Left cardiac atrium (tissue), 4 donors: ENCODE measurements at regions not wholly inside any gene's neighbourhood (a gene's known extent, or its start where the extent isn't known, plus 50 kb on each side); places are given as distances from the start of the nearest gene placed in this dataset.

Experiments
- ATAC-seq, 2 donors: fragments of 200-7000 bp; cut with Tn5 transposase; one replicate each; pipeline ENCODE4 v1.9.1; 2020; ENCODE audit warnings: mild to moderate bottlenecking in 2 of 2, moderate library complexity in 2 of 2
- DNase-seq: peaks from one replicate; pipeline ENCODE4 v3.0.0-alpha.2; 2020
- intact Hi-C, 2 donors: fragments of 100-400 bp; cut with DNase I; formaldehyde crosslinking; loops; one replicate each; pipeline versions ENCODE4 v1.14.1 to v1.15.1; 2022 to 2023
- donor health status: DM: no; HTN: yes; CAD: no.
- donor health status: DM: no; HTN: yes; CAD: no; lungs with severe emphysema.
- donor health status: DM: yes; HTN: yes; CAD: no.
- donor health status: Dilated cardiomyopathy.

DNA sequence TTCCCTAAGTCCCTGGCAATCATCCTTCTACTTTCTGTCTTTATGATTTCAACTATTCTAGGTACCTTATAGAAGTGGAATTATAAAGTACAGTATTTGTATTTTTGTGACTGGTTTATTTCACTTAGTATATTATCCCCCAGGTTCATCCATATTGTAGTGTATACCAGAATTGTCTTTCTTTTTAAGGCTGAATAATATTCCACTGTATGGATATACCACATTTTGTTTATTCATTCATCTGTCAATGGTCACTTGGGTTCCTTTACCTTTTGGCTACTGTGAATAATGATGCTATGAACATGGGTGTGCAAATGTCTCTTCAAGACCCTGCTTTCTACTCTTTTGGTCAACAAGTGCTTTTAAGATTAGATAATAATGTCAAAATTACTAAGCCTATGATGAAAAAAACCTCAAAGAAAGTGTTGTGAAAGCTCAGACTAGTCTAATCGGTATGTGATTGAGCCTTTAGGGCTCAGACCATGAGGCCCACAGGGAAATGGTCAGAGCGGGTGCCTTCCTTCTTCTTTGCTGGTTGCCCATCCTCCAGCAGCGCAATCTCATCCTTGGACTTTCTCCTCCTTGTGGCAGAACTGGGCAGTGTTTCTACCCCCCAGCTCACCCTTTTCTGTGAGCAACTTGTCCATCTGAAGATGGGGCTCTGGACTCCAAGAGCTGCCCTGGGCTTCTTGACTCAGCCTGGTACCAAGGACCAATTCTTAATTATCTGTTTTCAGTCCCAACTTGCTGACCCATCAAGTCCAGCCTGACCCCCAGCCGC lies 105.4 kb downstream of the TTC8 start:
- no peak for ATAC-seq
- DNase-seq = no peak
- intact Hi-C loops = no loop called here

GRCh38 chr14:88931321-88932110 lies 107.1 kb downstream of the TTC8 start:
- ATAC-seq = no peak
- no peak for DNase-seq
- intact Hi-C loops = no loop called here

DNA sequence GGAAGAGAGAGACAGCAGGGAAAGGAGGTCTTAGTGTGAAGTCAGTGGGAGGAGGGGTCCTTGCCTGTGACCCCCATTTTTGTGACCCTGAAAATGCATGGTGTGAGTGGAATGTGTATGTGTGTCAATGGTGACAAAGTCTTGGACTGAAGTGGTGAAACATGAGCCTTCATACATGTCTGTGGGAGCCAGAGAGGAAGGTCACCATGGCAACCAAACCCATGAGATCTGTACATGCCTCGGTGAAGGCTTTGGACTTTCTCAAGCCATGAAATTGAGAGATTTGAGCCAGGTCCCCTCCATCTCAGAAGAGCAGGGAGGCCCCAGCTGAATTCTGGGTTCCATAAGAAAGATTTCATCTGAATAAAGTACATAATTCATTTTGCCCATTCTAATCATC lies 108.7 kb downstream of the TTC8 start:
- no peak for ATAC-seq
- intact Hi-C loops = no loop called here
- DNase-seq = no peak

DNA sequence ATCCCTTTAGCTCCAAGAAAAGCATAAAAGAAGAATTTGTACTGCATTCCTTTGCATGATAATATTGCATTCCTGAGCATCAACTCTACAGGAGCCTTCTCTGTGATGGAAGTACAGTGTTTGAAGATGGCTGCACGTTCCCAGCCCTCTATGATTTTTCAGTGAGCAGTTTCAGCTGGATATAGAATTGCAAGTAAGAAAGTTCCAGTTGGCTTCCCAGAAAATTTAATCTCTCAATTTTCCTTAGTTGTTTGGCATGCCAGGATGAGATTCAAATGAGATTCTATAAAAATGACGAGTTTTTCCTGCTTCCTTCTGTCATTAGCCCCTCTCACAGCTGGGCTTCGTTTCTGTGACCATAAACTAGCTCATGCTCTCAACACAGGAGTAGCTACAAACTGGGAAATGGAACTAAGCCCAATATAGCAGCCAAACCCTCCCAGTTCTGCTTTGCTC lies 109.9 kb downstream of the TTC8 start:
- ATAC-seq = no peak
- DNase-seq = no peak
- intact Hi-C loops = no loop called here

- ATAC-seq (no peak), DNase-seq (no peak)
- intact Hi-C loops = no loop called here
Measured at GRCh38 chr14:88935083-88935482, 110.6 kb downstream of the TTC8 start.

DNA sequence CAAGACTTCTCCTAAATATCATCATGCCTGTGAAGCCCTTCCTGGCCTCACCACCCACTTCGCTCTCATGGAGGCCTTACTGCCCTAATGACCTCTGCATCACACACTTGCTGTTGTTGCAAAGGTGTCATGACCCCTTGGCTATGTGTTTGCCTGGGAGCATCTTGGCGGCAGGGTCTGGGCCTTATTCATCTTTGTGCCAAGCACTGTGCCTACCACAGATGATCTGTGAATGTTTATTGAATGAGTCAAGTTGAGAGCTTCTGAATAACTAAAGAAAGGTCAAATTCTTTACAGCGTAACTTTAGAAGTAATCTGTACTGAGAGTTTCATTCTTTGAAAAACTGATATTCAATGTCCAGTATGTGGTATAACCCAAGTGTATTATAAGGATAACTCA lies 113.3 kb downstream of the TTC8 start:
- intact Hi-C loops = no loop called here
- ATAC-seq (no peak), DNase-seq (no peak)

DNA sequence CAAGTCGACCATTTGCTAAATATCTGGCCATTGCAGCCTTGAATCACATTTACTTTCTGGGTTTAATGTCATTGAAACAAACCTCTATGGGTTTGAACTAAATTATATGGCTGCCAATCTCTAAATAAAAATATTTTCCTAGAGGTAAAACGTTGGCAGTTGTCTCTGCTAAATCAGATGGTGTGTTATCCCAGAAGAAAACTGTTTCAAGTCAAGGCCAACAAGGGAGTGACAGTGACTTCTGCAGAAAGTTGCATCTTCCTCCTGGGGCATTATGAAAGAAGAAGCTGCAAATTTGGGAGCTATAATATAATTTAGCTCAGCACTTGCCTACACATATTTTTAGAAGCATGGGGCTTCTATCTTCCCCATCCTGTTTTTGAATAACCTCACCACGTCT lies 116.2 kb downstream of the TTC8 start:
- no peak for ATAC-seq
- DNase-seq = no peak
- intact Hi-C loops = no loop called here

- ATAC-seq (no peak), DNase-seq (no peak)
- intact Hi-C loops = no loop called here
Measured at GRCh38 chr14:88941414-88941813, 117.0 kb downstream of the TTC8 start.

DNA sequence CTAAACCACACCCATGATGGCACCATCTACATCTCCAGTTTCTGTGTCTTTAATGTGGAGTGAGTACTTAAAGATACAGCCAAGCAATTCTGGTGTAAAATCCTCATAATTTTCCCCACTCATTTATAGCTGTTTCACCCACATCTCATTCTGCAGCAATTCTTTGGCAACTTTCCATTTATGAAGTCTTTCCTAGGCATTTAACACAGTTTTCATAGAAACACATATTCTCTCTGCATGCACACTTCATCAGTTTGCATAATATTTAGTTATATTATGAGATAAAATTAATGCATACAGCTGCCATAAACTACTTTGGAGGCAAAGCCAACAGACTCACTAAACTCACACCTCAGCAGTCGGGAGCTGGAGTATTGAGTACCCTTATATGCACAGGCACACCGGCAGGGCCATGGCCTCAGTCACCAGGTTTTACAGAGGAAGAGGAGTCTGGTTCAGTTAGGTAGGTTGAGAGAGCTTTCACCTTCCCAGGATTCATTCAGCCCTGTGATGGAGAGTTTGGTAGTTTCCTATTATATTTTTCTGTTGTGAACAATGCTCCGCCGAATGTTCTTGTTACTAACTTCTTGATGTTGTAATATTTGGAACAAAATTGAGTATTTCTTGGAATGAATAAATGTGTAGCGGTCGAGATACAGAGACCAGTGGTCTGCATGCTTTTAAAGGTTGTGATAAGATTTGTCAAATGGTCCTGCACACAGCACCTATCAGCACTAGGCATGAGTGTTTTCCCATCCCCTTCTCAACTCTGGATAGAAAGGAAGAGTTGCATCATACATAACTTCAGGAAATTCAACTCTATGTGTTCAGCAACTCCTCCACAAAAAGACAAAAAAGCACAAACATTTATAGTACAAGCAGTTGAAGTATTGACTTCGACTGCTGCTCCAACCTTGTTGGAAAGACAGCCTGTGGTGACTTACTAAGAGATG lies 123.5 kb downstream of the TTC8 start:
- intact Hi-C loops = no loop called here
- ATAC-seq = peak in 1 of 2 donors; percentile 62
- DNase-seq = no peak

DNA sequence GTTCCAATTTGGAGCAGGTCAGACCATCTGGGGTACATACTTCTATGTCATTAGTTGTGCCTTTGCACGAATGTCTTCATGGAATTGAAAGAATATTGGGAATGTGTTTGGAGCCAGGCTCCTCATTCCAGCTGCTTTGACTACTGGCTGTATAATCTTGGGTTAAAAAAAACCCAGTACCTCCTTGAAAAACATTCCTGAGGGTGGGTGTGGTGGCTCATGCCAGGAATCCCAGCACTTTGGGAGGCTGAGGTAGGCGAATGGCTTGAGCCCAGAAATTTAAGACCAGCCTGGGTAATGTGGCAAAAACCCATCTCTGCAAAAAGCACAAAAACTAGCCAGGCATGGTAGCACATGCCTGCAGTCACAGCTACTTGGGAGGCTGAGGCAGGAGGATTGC lies 125.6 kb downstream of the TTC8 start:
- intact Hi-C loops = no loop called here
- DNase-seq = no peak
- ATAC-seq = no peak

- no peak for DNase-seq
- ATAC-seq = no peak
- intact Hi-C loops = no loop called here
Measured at GRCh38 chr14:88951370-88951769, 126.9 kb downstream of the TTC8 start.

- DNase-seq = no peak
- intact Hi-C loops = no loop called here
- ATAC-seq = no peak
Measured at GRCh38 chr14:88952901-88953300, 128.4 kb downstream of the TTC8 start.

DNA sequence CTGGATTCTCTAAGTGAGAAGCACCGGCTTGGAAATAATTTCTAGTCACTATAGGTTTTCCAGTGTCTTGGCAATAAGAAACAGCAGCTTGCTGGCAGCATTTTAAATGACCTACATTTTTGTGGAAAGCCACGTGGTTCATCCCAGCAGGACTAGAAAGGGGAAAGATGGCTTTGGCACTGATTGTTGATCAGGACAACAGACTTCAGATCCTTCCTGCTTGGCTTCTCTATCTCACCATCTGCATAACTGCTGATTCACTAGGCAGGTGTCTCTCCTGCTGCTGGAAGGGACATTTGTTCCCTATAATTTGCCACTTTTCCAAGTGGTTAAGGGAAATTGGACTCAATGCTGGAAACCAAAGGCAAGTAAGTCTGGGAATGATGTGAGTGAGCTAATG lies 131.0 kb downstream of the TTC8 start:
- DNase-seq (no peak), ATAC-seq (no peak)
- intact Hi-C loops = no loop called here

DNA sequence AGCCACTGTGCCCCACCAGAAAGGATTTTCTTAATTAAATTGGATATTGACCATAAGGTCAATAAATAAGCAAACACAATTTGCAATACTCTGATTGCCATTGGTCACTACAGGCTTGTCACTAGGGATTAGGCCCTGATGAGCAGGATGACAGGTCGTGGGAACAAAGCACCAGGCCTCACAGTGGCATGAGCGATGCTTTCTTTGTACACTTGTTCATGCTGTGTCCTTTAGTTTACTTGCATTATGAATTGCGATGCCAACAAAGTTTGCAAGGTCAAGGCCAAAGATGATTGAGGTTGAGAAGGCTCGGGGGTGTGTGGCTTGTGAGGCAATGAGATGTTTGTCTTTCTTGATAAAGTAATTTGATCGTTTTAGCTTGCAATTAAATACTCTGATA lies 136.0 kb downstream of the TTC8 start:
- DNase-seq (no peak), ATAC-seq (no peak)
- intact Hi-C loops = no loop called here

GRCh38 chr14:88961214-88961613 lies 136.8 kb downstream of the TTC8 start:
- DNase-seq (no peak), ATAC-seq (no peak)
- intact Hi-C loops = no loop called here

DNA sequence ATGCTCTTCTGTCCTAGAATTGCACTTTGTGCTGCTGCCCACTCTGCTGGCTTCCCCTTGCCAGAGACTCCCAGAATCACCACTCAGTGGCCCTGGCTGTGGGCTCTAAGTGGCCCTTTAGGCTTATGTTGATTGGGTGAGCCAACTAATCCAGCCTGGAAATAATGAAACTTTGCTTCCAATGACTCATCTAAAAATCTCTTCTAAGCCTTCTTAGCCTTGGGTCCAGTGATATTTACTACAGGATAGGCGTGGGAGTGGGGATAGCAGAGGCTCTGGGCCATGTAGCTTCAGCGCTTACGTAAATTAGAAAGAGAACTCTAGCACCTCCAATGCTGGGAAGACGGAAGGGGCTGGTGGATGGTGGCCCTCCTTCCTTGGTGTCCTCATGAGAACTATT lies 137.9 kb downstream of the TTC8 start:
- intact Hi-C loops = no loop called here
- DNase-seq (no peak), ATAC-seq (no peak)

- DNase-seq = no peak
- ATAC-seq = no peak
- intact Hi-C loops = no loop called here
Measured at GRCh38 chr14:88967299-88967698, 142.8 kb downstream of the TTC8 start.

DNA sequence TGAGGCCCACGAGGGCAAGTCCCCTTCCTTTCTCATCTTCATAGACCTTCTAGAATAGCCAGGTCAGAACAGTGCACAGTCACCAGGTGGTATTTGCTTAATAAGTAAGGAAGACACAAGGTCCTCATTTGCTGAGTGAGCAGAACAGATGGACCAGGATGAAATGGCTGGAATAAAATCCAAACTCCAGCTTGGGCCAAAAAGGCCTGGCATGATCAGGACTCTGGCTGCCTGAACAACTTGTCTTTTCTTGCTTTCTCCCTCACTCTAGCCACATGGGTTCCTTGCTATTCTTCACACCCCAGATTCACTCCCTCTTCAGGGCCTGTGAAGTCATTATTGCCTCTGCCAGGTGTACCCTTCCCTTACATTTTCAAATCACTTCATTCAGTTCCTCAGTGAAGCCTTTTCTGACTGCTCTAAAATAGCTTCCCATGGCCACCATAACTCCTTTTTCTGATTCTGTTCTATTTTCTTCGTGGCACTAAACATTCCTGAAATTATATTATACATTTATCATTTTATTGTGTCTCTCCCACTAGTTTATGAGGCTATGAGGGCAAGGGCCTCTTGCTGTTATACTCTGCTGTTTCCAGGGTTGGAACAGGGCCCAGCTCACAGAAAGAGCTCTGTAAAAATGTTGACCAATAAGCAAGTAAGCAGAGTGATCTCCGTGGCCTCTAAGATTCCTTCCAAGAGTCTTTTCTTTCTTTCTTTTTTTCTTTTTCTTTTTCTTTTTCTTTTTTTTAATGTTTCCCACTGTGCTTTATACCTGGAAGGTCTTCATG lies 150.8 kb downstream of the TTC8 start:
- no peak for DNase-seq
- no peak for ATAC-seq
- intact Hi-C loops = no loop called here

DNA sequence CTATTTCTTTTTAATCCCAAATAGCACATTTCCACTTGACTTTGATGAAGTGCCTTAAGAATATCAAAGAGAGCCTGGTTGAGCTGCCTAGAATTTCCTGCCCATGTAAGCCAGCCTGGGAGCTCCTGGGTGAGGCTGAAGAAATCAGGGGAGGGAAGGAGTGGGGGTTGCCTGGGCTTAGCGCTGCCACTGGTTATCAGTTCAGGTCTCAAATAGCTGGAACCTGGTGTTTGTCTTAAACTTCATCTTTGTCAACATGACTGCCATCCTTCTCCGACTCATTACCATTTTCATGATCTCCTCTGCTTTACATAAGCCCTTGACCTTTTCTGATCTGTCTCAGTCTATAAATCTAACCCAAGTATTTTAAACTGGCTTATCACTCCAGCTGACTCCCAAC lies 151.5 kb downstream of the TTC8 start:
- intact Hi-C loops = no loop called here
- ATAC-seq = no peak
- no peak for DNase-seq
